ENCODE measurements at regions not wholly inside any gene's neighbourhood (a gene's known extent, or its start where the extent isn't known, plus 50 kb on each side); places are given as distances from the start of the nearest gene placed in this dataset.

- TF ChIP-seq POLR2A (IDR thresholded peaks at IDR 0.05): no peak
- TF ChIP-seq POLR2AphosphoS5 (IDR thresholded peaks at IDR 0.05; ENCODE audit: insufficient read depth in 1 of 2, low read depth in 1 of 2): no peak
- TF ChIP-seq CTCF (IDR thresholded peaks at IDR 0.05): no peak
Observed at GRCh38 chr15:91537856-91538255, 315.7 kb upstream of the SLCO3A1 start.
